HG03025 (cell line): ENCODE measurements at regions not wholly inside any gene's neighbourhood (a gene's known extent, or its start where the extent isn't known, plus 50 kb on each side); places are given as distances from the start of the nearest gene placed in this dataset.
A peak's percentile ranks its signal among the peaks of the same experiment; 100 is the strongest.

Source experiments
- ATAC-seq: cut with Tn5 transposase; IDR thresholded peaks from one replicate; pipeline ENCODE4 v1.9.1; 2021; ENCODE audit warnings: mild to moderate bottlenecking, moderate library complexity; ENCODE audit not compliant: unreplicated experiment, low FRiP score

DNA sequence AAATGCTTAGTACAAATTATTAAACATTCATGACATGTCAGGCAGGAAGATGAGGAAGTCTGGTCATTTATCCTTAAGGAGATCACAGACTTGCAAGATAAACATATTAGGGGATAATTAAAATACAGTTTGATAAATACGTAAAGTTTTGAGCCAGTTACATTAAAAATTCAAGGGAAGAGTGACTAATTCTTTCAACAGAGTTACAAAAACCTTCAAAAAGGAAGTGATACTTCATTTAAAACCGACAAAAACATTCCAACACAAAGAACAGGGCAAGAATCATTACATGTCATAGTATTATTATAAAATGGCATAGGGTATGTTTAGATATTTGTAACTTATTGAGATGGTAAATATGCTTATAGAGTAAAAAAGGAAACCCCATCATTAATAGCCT lies 636.0 kb downstream of the NR4A2 start:
- ATAC-seq, result no peak

DNA sequence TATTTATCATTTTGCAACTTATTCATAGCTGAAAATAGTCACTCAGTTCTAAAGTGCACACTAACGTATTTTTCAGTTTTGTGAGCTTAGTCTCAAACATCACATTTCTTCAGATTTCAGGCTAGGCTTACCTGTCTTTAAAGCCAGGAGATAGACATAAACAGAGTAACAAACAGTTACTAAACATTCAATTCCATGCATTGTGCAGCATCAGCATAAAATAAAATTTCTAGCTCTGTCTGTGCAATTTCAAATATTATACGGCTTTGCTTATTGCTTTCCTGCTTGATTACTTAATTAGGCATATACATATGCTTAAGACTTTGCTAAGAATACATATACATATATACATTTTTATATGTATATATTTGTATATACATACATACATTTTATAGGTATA lies 637.0 kb downstream of the NR4A2 start:
- no peak for ATAC-seq

DNA sequence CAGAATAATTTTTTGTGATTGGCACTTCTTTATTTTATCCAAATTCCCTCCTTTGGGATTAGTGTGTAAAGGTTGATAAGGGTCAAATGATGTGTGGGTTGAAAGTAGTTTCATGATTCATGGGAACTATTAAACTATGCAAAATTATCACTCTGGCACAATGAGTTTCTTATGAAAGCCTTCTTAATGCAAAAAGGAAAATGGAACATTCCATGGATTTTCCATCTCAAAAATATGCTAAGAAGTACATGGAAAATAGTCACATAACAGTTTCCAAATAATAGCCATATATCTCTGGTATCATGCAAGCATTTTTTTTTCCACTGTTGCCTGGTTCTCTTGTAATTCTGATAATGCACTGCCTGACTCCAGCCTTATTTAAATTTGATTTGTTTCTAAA lies 639.7 kb downstream of the NR4A2 start:
- no peak for ATAC-seq

DNA sequence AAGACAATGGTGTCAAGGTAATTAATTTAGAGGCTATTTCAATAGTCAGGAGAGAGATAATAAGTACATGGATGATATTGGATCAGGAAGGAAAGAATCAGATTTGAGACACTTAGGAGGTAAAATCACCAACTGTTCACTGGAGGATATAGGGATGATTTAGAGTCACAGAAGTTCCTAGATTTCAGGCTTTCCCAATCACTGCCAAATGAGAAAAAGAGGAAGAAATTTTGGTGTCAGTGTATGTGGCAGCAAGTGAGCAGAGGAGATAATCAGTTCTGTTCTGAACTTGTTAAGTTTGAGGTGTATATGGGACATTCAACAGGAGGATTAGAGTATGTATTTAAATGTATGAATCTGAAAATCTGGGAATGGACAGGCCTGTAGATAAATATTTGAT lies 640.4 kb downstream of the NR4A2 start:
- no peak for ATAC-seq

DNA sequence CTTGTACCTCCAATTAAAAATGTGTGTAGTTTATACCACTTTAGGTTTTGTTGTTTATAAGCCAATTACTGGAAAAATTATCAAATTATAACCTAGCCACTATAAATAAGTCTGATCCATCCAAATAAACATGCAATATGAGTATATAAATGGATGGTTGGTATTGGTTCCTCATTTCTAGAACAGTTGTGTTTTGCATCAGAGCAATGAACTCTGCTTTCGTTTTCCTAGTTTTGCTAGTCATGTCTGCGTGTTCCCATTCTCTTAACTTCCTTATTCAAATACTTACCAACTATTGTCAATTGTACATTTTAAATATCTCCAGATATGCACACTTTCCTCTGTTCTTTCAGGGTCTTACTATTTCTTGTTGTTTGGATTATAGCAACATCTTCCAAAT lies 641.7 kb downstream of the NR4A2 start:
- ATAC-seq, result peak; percentile 88

DNA sequence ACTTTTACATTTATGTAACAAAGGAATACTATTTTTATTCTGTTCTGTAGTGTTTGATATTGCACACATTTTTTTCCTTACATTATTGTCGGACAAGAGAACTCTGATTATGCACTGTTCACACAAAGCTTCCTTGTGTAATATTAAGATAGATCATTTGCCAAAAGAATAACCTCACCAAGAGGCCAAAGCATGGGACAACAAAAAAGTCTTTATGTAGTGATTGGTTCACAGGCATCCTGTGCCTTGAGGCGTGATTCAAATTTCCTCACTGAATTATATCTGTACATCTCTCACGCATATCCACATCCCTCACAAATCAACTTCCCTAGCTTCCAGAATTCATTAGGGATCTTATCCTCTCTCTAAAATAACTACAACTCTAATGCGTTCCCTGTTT lies 642.7 kb downstream of the NR4A2 start:
- no peak for ATAC-seq

DNA sequence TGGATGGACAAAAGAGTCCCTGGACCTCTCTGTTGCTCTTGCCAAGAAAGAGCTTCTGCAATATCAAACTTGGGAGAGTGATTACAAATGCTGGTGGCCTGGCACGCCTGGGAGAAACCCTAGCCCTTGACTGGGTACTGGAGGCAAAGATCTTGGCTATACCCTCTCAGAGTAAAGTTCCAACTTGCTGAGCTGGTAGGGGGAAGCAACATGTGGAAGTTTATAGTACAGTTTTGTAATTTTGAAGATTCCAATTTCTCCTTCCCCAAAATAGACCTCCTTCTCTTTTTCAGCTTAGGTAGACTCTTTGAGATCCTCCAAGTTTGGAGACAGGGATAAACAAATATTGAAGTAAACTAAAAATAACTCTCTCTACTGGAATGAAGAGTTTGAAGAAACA lies 645.3 kb downstream of the NR4A2 start:
- ATAC-seq, result no peak

DNA sequence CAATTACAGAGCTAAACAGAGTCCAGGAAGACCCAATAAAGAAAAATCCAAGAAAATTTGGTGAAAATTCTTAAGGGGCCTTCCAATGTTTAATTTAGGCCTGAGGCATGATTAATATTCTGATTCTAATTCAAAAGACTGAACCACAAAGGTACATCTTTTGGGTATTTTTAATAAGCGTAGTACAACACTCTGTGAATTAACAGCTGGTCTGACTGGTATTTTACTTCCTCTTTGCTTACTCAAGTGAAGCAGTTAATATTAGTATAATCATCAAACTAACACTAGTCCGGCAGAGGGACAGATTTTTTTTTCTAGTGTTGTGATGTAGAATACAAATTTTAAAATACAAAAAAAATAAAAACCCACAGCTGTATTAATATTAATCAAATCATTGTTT lies 652.9 kb downstream of the NR4A2 start:
- ATAC-seq, result no peak

DNA sequence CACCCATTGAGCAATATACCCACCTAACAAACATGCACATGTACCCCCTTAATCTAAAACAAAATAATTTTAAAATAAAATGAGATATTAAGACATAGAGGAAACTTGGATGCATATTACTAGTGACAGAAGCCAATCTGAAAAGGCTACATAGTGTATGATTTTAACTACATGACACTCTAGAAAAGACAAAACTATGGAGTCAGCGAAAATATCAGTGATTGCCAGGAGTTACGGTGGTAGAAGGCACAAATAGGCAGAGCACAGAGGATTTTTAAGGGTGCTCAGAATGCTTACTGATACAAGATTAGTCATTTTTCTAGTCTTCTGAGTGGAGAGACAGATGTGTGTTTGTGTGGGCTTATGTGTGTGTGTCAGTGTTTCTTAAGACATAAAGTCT lies 656.6 kb downstream of the NR4A2 start:
- no peak for ATAC-seq

DNA sequence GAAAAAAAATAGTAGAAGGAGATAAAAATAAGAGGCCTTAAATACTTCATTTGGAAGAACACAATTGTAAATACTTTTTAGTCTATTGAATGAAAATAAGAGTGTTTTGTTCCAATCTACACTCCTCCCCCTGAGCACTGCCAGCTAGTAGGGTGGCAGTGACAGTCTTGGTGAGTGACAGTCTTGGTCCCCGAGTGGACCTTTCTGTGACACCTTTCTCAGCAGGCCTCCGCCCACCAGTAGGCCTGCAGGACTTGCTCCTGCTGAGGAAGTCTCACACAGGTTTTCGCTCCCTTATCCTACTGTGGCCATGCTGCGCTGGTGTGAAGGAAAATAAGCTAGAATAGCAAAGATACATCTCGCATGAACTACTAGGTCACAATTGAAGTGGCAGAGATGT lies 666.8 kb downstream of the NR4A2 start:
- ATAC-seq, result no peak

DNA sequence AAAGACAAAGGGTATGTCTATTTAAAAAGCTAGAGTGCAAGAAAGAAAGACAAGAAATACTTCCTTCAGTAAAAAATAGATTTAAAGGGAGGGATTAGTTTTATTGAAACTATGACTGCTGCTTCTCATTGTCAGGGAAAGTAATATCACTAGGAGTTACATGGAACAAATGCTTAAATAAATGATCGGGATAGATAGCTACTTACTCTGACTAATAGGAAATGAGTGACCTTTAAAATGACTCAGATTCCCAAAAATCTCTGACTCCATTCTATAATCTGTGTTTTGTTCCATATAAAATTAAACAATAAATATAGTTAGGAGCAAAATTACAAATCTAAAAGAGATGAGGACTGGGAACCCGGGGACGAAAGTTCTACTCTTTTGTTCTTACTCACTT lies 669.3 kb downstream of the NR4A2 start:
- no peak for ATAC-seq

DNA sequence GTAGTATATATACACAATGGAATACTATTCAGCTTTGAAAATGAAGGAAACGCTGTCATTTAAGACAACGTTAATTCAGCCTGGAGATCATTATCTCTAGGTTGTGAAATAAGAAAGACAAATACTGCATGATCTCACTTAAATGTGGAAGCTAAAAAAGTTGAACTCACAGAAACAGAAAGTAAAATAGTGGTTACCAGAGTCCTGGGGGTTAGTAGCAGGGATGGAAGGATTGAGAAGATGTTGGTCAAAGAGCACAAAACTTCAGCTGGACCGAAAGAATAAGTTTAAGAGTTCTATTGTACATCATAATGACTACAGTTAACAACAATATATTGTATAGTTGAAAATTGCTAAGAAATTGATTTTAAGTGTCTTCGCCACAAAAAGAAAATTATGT lies 670.3 kb downstream of the NR4A2 start:
- ATAC-seq, result no peak

DNA sequence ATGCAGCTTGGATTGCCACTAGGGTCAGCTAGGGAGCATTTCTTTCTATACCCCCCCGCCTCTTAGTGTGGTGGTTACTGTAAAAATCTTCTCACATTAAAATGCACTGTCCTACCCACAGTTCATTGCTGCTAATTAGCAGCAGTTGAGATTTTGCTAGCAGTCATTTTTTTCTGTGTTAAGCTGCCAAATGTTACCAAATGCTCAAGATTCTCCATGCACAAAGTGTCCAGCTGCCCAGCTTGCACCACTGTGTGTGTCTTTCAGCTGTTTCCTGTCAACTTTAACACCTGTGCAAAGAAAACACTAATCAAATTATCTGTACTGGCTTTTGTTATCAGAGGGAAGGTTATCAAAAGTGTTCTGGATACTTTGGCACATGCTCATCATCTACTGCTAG lies 679.3 kb downstream of the NR4A2 start:
- ATAC-seq, result no peak

DNA sequence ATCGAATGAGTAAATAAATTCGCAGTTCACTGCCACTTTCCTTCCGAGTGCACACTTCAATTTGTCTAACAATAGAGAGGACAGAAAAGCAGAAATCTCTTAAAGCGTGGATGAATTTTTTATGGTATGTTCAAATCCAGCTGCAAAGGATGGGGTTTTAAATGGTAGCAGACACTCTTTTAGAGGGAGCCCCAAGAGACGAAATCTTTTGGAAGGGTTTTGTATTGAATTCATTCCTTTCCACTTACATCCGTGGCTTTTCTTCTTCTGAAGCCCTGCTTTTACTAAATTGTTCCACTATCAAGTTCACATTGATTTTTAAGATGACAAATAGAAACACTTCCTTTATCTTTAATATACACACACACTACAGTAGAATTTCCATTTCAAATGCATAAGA lies 680.7 kb downstream of the NR4A2 start:
- ATAC-seq, result no peak

DNA sequence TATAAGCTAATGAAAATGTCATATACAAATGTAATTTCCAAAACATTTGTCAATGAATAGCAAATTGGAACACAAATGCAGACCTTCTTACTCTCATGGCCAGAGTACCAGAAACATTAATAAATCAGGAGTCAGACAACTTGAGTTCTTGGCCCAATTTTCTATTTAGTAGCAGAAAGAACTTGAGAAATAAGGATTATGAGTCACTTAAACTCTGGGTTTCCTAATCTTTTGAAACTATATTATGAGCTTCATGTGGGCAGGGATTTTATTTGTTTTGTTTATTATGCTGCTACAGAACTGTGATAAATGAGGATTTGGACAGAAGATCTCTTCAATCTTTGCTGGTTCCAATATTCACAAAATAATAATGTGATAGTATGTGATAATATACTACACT lies 686.7 kb downstream of the NR4A2 start:
- ATAC-seq, result no peak

DNA sequence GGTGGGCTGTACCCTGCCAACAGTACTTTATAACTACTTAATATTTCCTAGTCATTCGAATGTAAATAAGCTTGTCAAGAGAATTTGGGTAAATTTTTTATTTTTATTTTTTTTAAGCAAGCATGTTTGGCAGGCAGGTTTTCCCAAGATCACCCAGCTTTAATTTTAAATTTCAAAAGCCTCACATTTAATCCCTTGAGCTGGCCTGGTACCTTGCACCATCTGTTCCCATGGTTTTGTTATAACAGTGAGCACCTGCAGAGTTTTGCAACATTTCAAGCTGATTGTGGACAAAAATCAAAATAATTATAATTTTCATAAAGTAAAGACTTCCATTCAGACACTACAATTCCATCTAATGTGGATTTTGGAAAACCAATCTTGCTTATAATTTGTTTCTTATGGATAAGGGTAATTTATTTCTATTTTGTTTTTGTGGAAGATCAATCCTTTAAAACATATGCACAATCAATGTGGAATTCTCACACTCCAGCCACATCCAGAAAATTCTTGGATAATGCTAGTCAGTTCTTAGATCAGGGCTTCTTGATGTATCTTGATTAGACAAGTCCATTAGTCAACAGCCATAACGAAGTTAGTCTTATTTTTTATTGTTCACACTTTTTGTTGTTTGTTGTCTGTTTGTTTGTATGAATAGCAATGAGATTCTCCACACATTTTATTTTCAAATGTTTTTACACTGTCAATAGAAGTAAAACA lies 689.3 kb downstream of the NR4A2 start:
- no peak for ATAC-seq

DNA sequence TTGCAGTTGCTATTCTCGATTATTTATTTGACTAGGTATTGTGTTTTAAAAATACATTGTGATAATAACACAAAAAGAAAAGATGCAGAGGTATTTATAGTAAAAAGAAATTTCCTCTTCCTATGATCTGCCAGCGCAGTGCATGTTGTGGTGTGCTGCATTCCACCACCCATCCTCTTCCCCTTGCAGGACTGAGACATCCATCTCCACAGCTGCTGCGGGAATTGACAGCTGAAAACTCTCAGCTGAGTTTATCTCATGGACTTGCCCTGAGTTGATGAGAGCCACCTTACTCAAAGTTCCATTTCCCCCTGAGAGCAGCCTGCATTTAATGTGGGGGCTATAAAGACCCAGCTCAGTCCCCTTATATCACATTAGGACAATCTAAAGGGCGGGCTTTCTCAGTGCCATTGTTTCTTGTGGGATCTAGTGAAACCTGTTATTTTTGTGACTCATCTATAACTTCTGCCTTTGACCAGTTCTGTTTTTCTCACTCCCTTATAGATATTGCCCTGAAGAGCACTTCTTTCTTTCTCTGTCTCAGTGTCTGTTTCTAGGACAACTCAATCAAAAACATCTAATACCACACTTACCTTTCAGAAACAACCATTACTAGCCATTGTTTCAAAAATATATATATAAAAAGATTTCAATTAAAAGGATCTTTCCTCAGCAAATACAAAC lies 698.5 kb downstream of the NR4A2 start:
- peak; percentile 69 for ATAC-seq

DNA sequence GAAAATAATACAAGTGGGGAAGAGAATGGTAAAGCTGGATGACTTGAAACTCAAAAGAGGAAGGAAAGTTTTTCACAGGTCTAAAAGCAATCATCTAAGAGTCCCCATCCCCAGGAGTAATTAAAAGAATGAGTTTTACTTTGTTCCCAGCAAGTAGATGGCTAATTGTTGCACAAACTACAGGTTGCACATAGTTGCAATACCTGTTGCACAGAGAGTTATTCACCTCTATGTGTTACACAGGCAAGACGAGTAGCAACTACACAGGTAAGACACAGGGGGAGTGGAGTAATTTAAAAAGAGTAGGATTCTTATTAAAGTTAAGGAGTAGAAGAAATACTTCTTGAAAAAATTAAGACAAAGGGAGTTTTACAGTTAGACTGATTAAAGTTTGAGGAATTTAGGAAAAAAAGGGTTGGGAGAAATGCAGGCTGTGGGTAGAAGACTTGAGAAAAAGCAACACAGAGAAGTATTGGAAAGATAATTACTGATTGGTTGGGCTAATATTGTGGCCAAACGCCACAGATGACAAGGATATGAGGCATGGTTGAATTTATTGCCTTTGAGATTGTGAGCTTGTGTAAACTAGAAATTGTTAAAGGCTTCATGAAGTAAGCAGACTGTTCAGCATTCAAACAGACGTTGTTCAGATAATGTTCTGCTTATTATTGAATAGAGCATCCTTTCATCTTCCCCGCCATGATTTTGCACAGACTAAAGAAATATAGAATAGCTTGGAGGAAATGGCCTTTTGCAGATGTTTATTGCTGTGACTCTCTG lies 699.3 kb downstream of the NR4A2 start:
- no peak for ATAC-seq

DNA sequence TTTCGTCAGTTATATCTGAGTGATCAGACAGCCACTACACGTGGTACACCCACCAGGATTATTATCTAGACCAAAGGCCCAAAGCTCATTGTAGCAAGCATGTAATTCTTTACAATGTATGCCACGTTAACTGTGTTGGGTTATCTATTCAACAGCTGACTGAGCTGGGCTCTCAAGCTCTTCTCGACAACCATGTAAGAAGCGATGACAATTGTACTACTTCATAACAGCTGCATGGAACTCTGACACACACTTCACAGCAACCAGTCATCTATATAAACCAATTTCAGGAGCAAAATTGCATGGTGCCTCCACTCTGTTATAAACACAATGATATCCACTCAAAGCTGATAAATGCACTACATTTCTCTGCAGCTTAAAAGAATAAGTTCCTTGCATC lies 701.8 kb downstream of the NR4A2 start:
- ATAC-seq, result no peak

DNA sequence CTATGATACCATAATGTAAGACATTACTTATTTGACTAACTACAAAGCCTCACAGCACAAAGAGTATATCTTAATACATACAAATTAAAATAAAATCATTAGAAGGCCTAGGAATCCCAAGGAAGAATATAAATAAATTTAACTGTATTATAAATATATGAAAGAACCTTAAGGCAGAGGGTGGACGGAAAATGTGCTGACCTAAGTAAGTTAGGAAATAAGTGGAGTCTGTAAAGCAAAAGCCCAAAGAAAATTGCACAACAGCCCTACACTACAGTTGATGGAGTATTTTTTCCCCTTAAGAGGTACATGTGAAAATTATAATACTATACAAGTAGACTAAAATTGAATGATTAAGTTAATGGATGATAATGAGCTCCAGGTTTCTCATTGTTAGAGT lies 710.1 kb downstream of the NR4A2 start:
- no peak for ATAC-seq

DNA sequence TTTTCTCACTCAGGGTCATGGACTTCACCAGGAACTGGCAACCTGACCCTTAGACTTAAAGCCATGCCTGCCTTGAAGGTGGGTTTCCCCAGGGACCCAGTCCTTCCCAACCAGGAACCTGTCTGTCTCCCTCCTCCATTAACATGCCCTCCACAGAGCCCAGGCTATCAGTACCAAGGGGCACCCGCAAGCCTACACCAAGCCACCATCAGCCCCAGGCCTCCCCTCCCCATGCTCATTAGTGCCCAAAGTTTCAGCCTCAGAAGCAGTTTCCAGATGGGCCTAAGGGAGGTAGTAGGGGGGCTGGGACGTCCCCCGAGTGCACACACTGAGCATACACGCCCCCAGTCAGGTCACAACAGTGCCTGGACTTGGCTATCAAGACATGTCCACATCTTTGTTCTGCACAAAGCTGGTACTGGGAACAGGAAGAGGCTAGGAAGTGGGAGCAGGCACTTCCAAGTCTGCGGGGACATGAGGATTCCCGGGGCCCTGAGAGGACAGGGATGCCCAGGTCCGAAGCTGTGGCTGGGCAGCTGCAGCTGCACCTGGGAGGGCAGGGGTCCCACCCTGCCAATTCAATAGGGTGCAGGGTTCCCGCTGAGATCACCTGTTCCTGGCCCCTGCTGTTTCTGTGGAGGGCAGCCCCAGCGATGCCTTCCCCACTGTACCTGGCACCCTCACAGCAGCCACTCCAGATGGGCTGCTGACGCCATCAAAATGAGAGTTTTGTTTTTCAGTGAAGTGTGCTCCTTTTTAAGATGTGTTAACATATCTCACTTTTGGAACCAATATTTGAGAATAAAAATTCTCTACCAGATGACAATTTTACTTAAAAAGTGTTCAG lies 731.4 kb downstream of the NR4A2 start:
- no peak for ATAC-seq
